ENCODE measurements at regions not wholly inside any gene's neighbourhood (a gene's known extent, or its start where the extent isn't known, plus 50 kb on each side); places are given as distances from the start of the nearest gene placed in this dataset.
"Not testable (repeated sequence)": the region's sequence is repeated elsewhere in the genome, so short reads cannot be mapped to it uniquely, and the experiment has no call there.

GRCh38 chr11:80758787-80759186, 1318.0 kb upstream of the TENM4 start:
- DNase-seq (ENCODE audit: low read depth in 2 of 3, low spot score in 2 of 3): no peak

- peak in 1 of 3 donors; percentile 8 for DNase-seq (ENCODE audit: low read depth in 2 of 3, low spot score in 2 of 3)
Observed at GRCh38 chr11:80748207-80748925, 1307.5 kb upstream of the TENM4 start.

GRCh38 chr11:80746300-80746699, 1305.5 kb upstream of the TENM4 start:
- no peak for DNase-seq (ENCODE audit: low read depth in 2 of 3, low spot score in 2 of 3)

GRCh38 chr11:80745416-80745815, 1304.6 kb upstream of the TENM4 start:
- DNase-seq (ENCODE audit: low read depth in 2 of 3, low spot score in 2 of 3): no peak

- no peak for DNase-seq (ENCODE audit: low read depth in 2 of 3, low spot score in 2 of 3)
Observed at GRCh38 chr11:80733790-80734189, 1293.0 kb upstream of the TENM4 start.

- no peak for DNase-seq (ENCODE audit: low read depth in 2 of 3, low spot score in 2 of 3)
Observed at GRCh38 chr11:80733361-80733760, 1292.5 kb upstream of the TENM4 start.

GRCh38 chr11:80727315-80727714, 1286.5 kb upstream of the TENM4 start:
- peak in 2 of 3 donors; percentile 11 to 68 for DNase-seq (ENCODE audit: low read depth in 2 of 3, low spot score in 2 of 3)

- no peak for DNase-seq (ENCODE audit: low read depth in 2 of 3, low spot score in 2 of 3)
Observed at GRCh38 chr11:80726236-80726635, 1285.4 kb upstream of the TENM4 start.

- no peak for DNase-seq (ENCODE audit: low read depth in 2 of 3, low spot score in 2 of 3)
Observed at GRCh38 chr11:80724366-80724765, 1283.5 kb upstream of the TENM4 start.

GRCh38 chr11:80722629-80723028, 1281.8 kb upstream of the TENM4 start:
- no peak for DNase-seq (ENCODE audit: low read depth in 2 of 3, low spot score in 2 of 3)

- no peak for DNase-seq (ENCODE audit: low read depth in 2 of 3, low spot score in 2 of 3)
Observed at GRCh38 chr11:80720295-80720694, 1279.5 kb upstream of the TENM4 start.

GRCh38 chr11:80719292-80719646, 1278.4 kb upstream of the TENM4 start:
- DNase-seq (ENCODE audit: low read depth in 2 of 3, low spot score in 2 of 3): no peak

- DNase-seq (ENCODE audit: low read depth in 2 of 3, low spot score in 2 of 3): no peak
Observed at GRCh38 chr11:80718611-80719291, 1277.9 kb upstream of the TENM4 start.

GRCh38 chr11:80702264-80702663, 1261.4 kb upstream of the TENM4 start:
- no peak for DNase-seq (ENCODE audit: low read depth in 2 of 3, low spot score in 2 of 3)

GRCh38 chr11:80700386-80700785, 1259.6 kb upstream of the TENM4 start:
- no peak for DNase-seq (ENCODE audit: low read depth in 2 of 3, low spot score in 2 of 3)

- DNase-seq (ENCODE audit: low read depth in 2 of 3, low spot score in 2 of 3): not testable (repeated sequence)
Observed at GRCh38 chr11:80699406-80700177, 1258.8 kb upstream of the TENM4 start.

- DNase-seq (ENCODE audit: low read depth in 2 of 3, low spot score in 2 of 3): no peak
Observed at GRCh38 chr11:80698637-80699036, 1257.8 kb upstream of the TENM4 start.

GRCh38 chr11:80694385-80694784, 1253.6 kb upstream of the TENM4 start:
- no peak for DNase-seq (ENCODE audit: low read depth in 2 of 3, low spot score in 2 of 3)

GRCh38 chr11:80687941-80688340, 1247.1 kb upstream of the TENM4 start:
- DNase-seq (ENCODE audit: low read depth in 2 of 3, low spot score in 2 of 3): no peak

GRCh38 chr11:80686889-80687288, 1246.1 kb upstream of the TENM4 start:
- no peak for DNase-seq (ENCODE audit: low read depth in 2 of 3, low spot score in 2 of 3)

- DNase-seq (ENCODE audit: low read depth in 2 of 3, low spot score in 2 of 3): no peak
Observed at GRCh38 chr11:80673566-80673965, 1232.7 kb upstream of the TENM4 start.

GRCh38 chr11:80669620-80670019, 1228.8 kb upstream of the TENM4 start:
- no peak for DNase-seq (ENCODE audit: low read depth in 2 of 3, low spot score in 2 of 3)

Measured in hematopoietic multipotent progenitor cell (in vitro differentiated cells).